Common myeloid progenitor, CD34-positive (primary cell): ENCODE measurements at regions not wholly inside any gene's neighbourhood (a gene's known extent, or its start where the extent isn't known, plus 50 kb on each side); places are given as distances from the start of the nearest gene placed in this dataset.

Experiments
- CTCF ChIA-PET: fragments of 350-600 bp; sonication (Branson Sonifier 250); formaldehyde crosslinking; loops from one replicate; lab custom pipeline; 2021; ENCODE audit warnings: antibody characterized with exemption; lab: Charles Lee
- POLR2A ChIA-PET: fragments of 350-600 bp; sonication (Branson Sonifier 250); formaldehyde crosslinking; loops from one replicate; lab custom pipeline; 2021; ENCODE audit warnings: antibody characterized with exemption; lab: Charles Lee
- DNase-seq, 3 donors: peaks; one replicate each; pipeline versions ENCODE4 v3.0.0 to v3.0.0-alpha.2; 2013
- H3K27ac ChIP-seq, 2 experiments: 1 replicate in 1 of 2; 2 replicates in 1 of 2; pipeline ENCODE4 v1.7.0; 2013; ENCODE audit warnings: inconsistent platforms in 2 of 2, low read length in 2 of 2, mild to moderate bottlenecking in 2 of 2, low read depth in 1 of 2, moderate library complexity in 1 of 2; ENCODE audit not compliant: severe bottlenecking in 2 of 2, insufficient read depth in 1 of 2, poor library complexity in 1 of 2
- H3K27me3 ChIP-seq, 5 experiments: replicated peaks in 2 of 5; 1 replicate in 3 of 5; 2 replicates in 2 of 5; pipeline versions ENCODE4 v1.6.1 to v1.7.0; 2013; ENCODE audit warnings: low read length in 4 of 5, mild to moderate bottlenecking in 2 of 5, moderate library complexity in 2 of 5, inconsistent platforms in 1 of 5; ENCODE audit not compliant: insufficient read depth in 5 of 5, control insufficient read depth in 4 of 5
- H3K36me3 ChIP-seq, 4 experiments: 1 replicate in 2 of 4; 2 replicates in 2 of 4; pipeline versions ENCODE4 v1.6.1 to v1.7.0; 2013; ENCODE audit warnings: low read length in 3 of 4, control low read depth in 1 of 4, mild to moderate bottlenecking in 1 of 4; ENCODE audit not compliant: control insufficient read depth in 4 of 4, insufficient read depth in 4 of 4
- H3K4me1 ChIP-seq, 4 experiments: 1 replicate in 3 of 4; 2 replicates in 1 of 4; pipeline versions ENCODE4 v1.6.1 to v1.7.1; 2013; ENCODE audit warnings: low read length in 3 of 4, mild to moderate bottlenecking in 3 of 4, control low read depth in 1 of 4, inconsistent platforms in 1 of 4, moderate library complexity in 1 of 4; ENCODE audit not compliant: control insufficient read depth in 4 of 4, insufficient read depth in 4 of 4; ENCODE audit errors: control extremely low read depth in 1 of 4
- H3K4me3 ChIP-seq, 7 experiments: 1 replicate in 4 of 7; 2 replicates in 3 of 7; pipeline versions ENCODE4 v1.5.1 to v1.7.0; 2013; ENCODE audit warnings: mild to moderate bottlenecking in 7 of 7, low read length in 6 of 7, moderate library complexity in 6 of 7, inconsistent platforms in 2 of 7, low read depth in 2 of 7, control low read depth in 1 of 7; ENCODE audit not compliant: insufficient read depth in 4 of 7, control insufficient read depth in 1 of 7; ENCODE audit errors: extremely low read depth in 1 of 7
- H3K9me3 ChIP-seq, 5 experiments: 1 replicate in 4 of 5; 2 replicates in 1 of 5; pipeline versions ENCODE4 v1.6.1 to v1.7.1; 2013; ENCODE audit warnings: low read length in 4 of 5, mild to moderate bottlenecking in 2 of 5, inconsistent platforms in 1 of 5, low read depth in 1 of 5, moderate library complexity in 1 of 5; ENCODE audit not compliant: control insufficient read depth in 4 of 5, insufficient read depth in 2 of 5; ENCODE audit errors: control extremely low read depth in 1 of 5
- WGBS: methylation state at CpG from one replicate; pipeline ENCODE4 v1.1.5; 2013; ENCODE audit not compliant: insufficient coverage; 5-methylcytosine and 5-hydroxymethylcytosine counted together

GRCh38 chr7:45470031-45470430 lies 104.1 kb upstream of the ADCY1 start:
- POLR2A ChIA-PET, result no interaction called here
- Histone ChIP-seq H3K27ac (no peak overlapping the region), H3K4me3 (no peak overlapping the region), H3K36me3 (no peaks in the 10 kb centered on the region), H3K9me3 (peaks cover 0 to 2% (median 0%) of the 10 kb centered on the region in 5 experiments), H3K27me3 (no peaks in the 10 kb centered on the region), H3K4me1 (no peaks in the 10 kb centered on the region)
- 97% methylated on average over 3 of the region's 3 CpGs for WGBS
- no peak for DNase-seq
- CTCF ChIA-PET, result no interaction called here

- CTCF ChIA-PET, result no interaction called here
- DNase-seq, result no peak
Observed at GRCh38 chr7:45479781-45480180, 94.4 kb upstream of the ADCY1 start.

GRCh38 chr7:45482451-45482850 lies 91.7 kb upstream of the ADCY1 start:
- ChIA-PET POLR2A (no interaction called here), CTCF (no interaction called here)
- Histone ChIP-seq H3K4me3 (no peak overlapping the region), H3K9me3 (no peaks in the 10 kb centered on the region), H3K27ac (no peak overlapping the region), H3K27me3 (no peaks in the 10 kb centered on the region), H3K4me1 (no peaks in the 10 kb centered on the region), H3K36me3 (no peaks in the 10 kb centered on the region)
- 93% methylated on average over 3 of the region's 3 CpGs for WGBS
- no peak for DNase-seq

More at GRCh38 chr7:45479781-45480180, 94.4 kb upstream of the ADCY1 start:
- Histone ChIP-seq H3K36me3 (no peaks in the 10 kb centered on the region), H3K9me3 (no peaks in the 10 kb centered on the region), H3K27ac (no peak overlapping the region), H3K27me3 (no peaks in the 10 kb centered on the region), H3K4me1 (no peaks in the 10 kb centered on the region), H3K4me3 (no peak overlapping the region)
- POLR2A ChIA-PET, result no interaction called here
- no CpG with 5 or more reads among the region's 3 CpGs for WGBS

- POLR2A ChIA-PET, result no interaction called here
- Histone ChIP-seq H3K9me3 (no peaks in the 10 kb centered on the region), H3K36me3 (no peaks in the 10 kb centered on the region), H3K4me1 (no peaks in the 10 kb centered on the region), H3K27me3 (no peaks in the 10 kb centered on the region), H3K27ac (no peak overlapping the region), H3K4me3 (no peak overlapping the region)
- whole genome bisulfite sequencing, result 36% methylated on average over 4 of the region's 7 CpGs
- no peak for DNase-seq
- CTCF ChIA-PET, result no interaction called here
Observed at GRCh38 chr7:45484094-45484493, 90.1 kb upstream of the ADCY1 start.

- DNase-seq, result no peak
- WGBS, result 100% methylated on average over 1 of the region's 2 CpGs
Observed at GRCh38 chr7:45486575-45486974, 87.6 kb upstream of the ADCY1 start.

GRCh38 chr7:45494885-45495284 lies 79.3 kb upstream of the ADCY1 start:
- 79% methylated on average over 7 of the region's 7 CpGs for WGBS
- POLR2A ChIA-PET, result no interaction called here

More at GRCh38 chr7:45486575-45486974, 87.6 kb upstream of the ADCY1 start:
- POLR2A ChIA-PET, result no interaction called here
- no peaks in the 10 kb centered on the region for H3K27me3 ChIP-seq
- CTCF ChIA-PET, result interaction anchor here (0.6 kb wide), 1 partner anchor 969 kb away, joined by 3 read pairs; no protein-coding TSS in a partner anchor
- no peaks in the 10 kb centered on the region for H3K4me1 ChIP-seq
- no peaks in the 10 kb centered on the region for H3K9me3 ChIP-seq
- H3K4me3 ChIP-seq, result no peak overlapping the region
- no peak overlapping the region for H3K27ac ChIP-seq
- H3K36me3 ChIP-seq, result no peaks in the 10 kb centered on the region

GRCh38 chr7:45495618-45496017 lies 78.5 kb upstream of the ADCY1 start:
- WGBS, result 100% methylated on average over 2 of the region's 3 CpGs
- Histone ChIP-seq H3K4me3 (no peak overlapping the region), H3K4me1 (no peaks in the 10 kb centered on the region), H3K27me3 (peaks cover 0 to 2% (median 0%) of the 10 kb centered on the region in 5 experiments), H3K27ac (no peak overlapping the region), H3K9me3 (no peaks in the 10 kb centered on the region), H3K36me3 (no peaks in the 10 kb centered on the region)
- POLR2A ChIA-PET, result no interaction called here
- DNase-seq, result no peak
- CTCF ChIA-PET, result no interaction called here

More at GRCh38 chr7:45494885-45495284, 79.3 kb upstream of the ADCY1 start:
- Histone ChIP-seq H3K9me3 (no peaks in the 10 kb centered on the region), H3K27me3 (peaks cover 0 to 2% (median 0%) of the 10 kb centered on the region in 5 experiments), H3K4me3 (no peak overlapping the region), H3K27ac (no peak overlapping the region), H3K4me1 (no peaks in the 10 kb centered on the region), H3K36me3 (no peaks in the 10 kb centered on the region)
- DNase-seq, result no peak
- CTCF ChIA-PET, result no interaction called here
